Fibroblast of lung (primary cell): ENCODE measurements at regions not wholly inside any gene's neighbourhood (a gene's known extent, or its start where the extent isn't known, plus 50 kb on each side); places are given as distances from the start of the nearest gene placed in this dataset.

Source experiments
- EZH2 ChIP-seq: IDR thresholded peaks from 2 replicates; pipeline ENCODE4 v1.5.1; 2012; ENCODE audit warnings: low read length, control low read depth, mild to moderate bottlenecking; ENCODE audit errors: missing control alignments
- TF ChIP-seq, protein P1 (sequence below), 2 donors: IDR thresholded peaks in 1 of 2; conservative IDR thresholded peaks in 1 of 2; 1 replicate in 1 of 2; 2 replicates in 1 of 2; pipeline ENCODE4 v1.5.1; 2011 to 2012; ENCODE audit warnings: low read length in 2 of 2, control low read depth in 1 of 2, inconsistent platforms in 1 of 2, low read depth in 1 of 2, mild to moderate bottlenecking in 1 of 2

DNA sequence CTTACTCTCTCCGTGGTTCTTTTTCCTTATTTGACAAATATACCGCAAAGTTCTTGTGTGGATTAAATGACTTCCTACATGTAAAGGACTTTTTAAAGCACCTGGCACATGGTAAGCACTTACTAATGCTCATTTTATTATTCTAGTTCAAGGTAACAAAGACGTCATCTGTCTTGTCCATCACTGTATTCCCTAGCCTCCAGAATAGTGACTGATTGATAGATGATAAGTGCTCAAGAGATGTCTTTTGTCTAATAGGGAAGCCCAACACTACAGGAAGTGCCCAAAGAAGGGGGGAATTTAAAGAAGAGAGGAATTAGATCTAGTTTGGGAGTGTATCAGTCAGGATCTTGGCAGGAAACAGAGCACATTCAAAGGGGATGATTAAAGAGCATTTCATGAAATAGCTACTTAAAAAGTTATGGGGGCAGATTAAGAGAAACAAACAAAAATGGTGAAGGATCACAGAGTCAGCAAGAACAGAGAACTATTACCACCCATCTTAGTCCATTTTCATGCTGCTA lies 151.9 kb downstream of the GXYLT1 start:
- TF ChIP-seq, protein P1, sequence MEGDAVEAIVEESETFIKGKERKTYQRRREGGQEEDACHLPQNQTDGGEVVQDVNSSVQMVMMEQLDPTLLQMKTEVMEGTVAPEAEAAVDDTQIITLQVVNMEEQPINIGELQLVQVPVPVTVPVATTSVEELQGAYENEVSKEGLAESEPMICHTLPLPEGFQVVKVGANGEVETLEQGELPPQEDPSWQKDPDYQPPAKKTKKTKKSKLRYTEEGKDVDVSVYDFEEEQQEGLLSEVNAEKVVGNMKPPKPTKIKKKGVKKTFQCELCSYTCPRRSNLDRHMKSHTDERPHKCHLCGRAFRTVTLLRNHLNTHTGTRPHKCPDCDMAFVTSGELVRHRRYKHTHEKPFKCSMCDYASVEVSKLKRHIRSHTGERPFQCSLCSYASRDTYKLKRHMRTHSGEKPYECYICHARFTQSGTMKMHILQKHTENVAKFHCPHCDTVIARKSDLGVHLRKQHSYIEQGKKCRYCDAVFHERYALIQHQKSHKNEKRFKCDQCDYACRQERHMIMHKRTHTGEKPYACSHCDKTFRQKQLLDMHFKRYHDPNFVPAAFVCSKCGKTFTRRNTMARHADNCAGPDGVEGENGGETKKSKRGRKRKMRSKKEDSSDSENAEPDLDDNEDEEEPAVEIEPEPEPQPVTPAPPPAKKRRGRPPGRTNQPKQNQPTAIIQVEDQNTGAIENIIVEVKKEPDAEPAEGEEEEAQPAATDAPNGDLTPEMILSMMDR (conservative IDR thresholded peaks at IDR 0.05 in 1 of 2, IDR thresholded peaks at IDR 0.05 in 1 of 2; ENCODE audit: low read depth in 1 of 2, low read length in 2 of 2) = no peak
- no peak for TF ChIP-seq EZH2
